ENCODE measurements at regions not wholly inside any gene's neighbourhood (a gene's known extent, or its start where the extent isn't known, plus 50 kb on each side); places are given as distances from the start of the nearest gene placed in this dataset.

DNA sequence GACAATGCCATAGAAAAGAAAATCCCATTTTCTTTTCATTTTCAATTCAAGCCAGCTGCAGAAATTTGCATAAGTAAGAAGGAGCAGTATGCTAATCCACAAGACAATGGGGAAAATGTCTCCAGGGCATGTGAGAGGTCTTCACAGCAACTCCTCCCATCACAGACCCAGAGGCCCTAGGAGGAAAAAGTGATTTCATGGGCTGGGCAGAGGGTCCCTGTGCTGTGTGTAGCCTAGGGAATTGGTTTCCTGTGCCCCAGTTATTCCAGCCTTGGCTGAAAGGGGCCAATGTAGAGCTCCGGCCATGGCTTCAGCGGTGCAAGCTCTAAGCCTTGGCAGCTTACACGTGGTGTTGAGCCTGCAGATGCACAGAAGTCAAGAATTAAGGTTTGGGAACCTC lies 211.4 kb downstream of the CCDC59 start:
- Histone ChIP-seq H4K20me1 (ENCODE audit: control insufficient read depth, extremely low read depth, insufficient read depth, low read length) (no peaks in the 10 kb centered on the region), H3K9ac (ENCODE audit: control insufficient read depth, extremely low read depth, insufficient read depth, low read length) (no peak overlapping the region), H3K27me3 (ENCODE audit: control insufficient read depth, extremely low read depth, insufficient read depth, low read length) (no peaks in the 10 kb centered on the region), H3K4me3 (ENCODE audit: control insufficient read depth in 2 of 3, extremely low read depth in 1 of 3, insufficient read depth in 2 of 3, low read depth in 1 of 3, low read length in 3 of 3) (no peak overlapping the region), H3K9me1 (ENCODE audit: control insufficient read depth, extremely low read depth, insufficient read depth, low read length) (no peaks in the 10 kb centered on the region), H3K27ac (ENCODE audit: control insufficient read depth, insufficient read depth, low read length) (no peak overlapping the region), H3K4me2 (ENCODE audit: control insufficient read depth, extremely low read depth, insufficient read depth, low read depth, low read length) (no peak overlapping the region), H3K79me2 (ENCODE audit: control insufficient read depth, insufficient read depth, low read length) (no peaks in the 10 kb centered on the region), H3K4me1 (ENCODE audit: control insufficient read depth, extremely low read depth, insufficient read depth, low read length) (no peaks in the 10 kb centered on the region), H3K36me3 (ENCODE audit: control insufficient read depth in 2 of 2, extremely low read depth in 1 of 2, insufficient read depth in 2 of 2, low read length in 2 of 2) (no peaks in the 10 kb centered on the region), H3K9me3 (ENCODE audit: control insufficient read depth, low read depth, low read length) (no peaks in the 10 kb centered on the region), H2AFZ (ENCODE audit: control insufficient read depth, low read length) (no peak overlapping the region)
- TF ChIP-seq, protein P1, sequence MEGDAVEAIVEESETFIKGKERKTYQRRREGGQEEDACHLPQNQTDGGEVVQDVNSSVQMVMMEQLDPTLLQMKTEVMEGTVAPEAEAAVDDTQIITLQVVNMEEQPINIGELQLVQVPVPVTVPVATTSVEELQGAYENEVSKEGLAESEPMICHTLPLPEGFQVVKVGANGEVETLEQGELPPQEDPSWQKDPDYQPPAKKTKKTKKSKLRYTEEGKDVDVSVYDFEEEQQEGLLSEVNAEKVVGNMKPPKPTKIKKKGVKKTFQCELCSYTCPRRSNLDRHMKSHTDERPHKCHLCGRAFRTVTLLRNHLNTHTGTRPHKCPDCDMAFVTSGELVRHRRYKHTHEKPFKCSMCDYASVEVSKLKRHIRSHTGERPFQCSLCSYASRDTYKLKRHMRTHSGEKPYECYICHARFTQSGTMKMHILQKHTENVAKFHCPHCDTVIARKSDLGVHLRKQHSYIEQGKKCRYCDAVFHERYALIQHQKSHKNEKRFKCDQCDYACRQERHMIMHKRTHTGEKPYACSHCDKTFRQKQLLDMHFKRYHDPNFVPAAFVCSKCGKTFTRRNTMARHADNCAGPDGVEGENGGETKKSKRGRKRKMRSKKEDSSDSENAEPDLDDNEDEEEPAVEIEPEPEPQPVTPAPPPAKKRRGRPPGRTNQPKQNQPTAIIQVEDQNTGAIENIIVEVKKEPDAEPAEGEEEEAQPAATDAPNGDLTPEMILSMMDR (optimal IDR thresholded peaks at IDR 0.05 in 1 of 3, IDR thresholded peaks at IDR 0.05 in 1 of 3, conservative IDR thresholded peaks at IDR 0.05 in 1 of 3; ENCODE audit: extremely low read depth in 1 of 3, insufficient read depth in 2 of 3, low read length in 3 of 3): no peak
- no peak for TF ChIP-seq EZH2 (IDR thresholded peaks at IDR 0.05; ENCODE audit: low read length)
- dilution Hi-C loops (cut with MboI; ENCODE audit: extremely low pct_ligation_motif_present, low sequenced_read_pairs): no loop called here
- no peak for DNase-seq (ENCODE audit: low read depth, low spot score)
- FAIRE-seq: no peak

DNA sequence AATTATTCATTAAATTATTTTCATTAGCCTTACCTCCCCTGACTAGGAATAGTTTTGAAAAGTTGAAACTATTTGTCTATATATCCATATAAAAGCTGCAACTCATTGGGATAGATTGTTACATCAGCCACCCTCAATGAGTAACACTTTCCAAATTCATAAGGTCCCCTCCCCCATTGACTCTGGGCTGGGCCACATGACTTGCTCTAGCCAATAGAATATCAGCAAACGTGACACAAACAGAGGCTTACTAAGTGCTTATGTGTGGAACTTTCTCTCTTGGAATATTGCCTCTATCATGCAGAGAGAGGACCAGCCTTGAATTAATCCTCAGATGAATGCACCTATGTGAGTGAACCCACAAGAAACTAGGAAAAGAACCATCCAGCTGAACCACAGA lies 213.7 kb downstream of the CCDC59 start:
- dilution Hi-C loops (cut with MboI; ENCODE audit: extremely low pct_ligation_motif_present, low sequenced_read_pairs): no loop called here
- no peak for TF ChIP-seq EZH2 (IDR thresholded peaks at IDR 0.05; ENCODE audit: low read length)
- TF ChIP-seq, protein P1 (optimal IDR thresholded peaks at IDR 0.05 in 1 of 3, IDR thresholded peaks at IDR 0.05 in 1 of 3, conservative IDR thresholded peaks at IDR 0.05 in 1 of 3; ENCODE audit: extremely low read depth in 1 of 3, insufficient read depth in 2 of 3, low read length in 3 of 3): no peak

More for the DNA sequence above, 213.7 kb downstream of the CCDC59 start:
- DNase-seq (ENCODE audit: low read depth, low spot score) (peak; percentile 2), FAIRE-seq (no peak)
- H3K36me3 ChIP-seq (ENCODE audit: control insufficient read depth in 2 of 2, extremely low read depth in 1 of 2, insufficient read depth in 2 of 2, low read length in 2 of 2): no peaks in the 10 kb centered on the region
- no peaks in the 10 kb centered on the region for H3K79me2 ChIP-seq (ENCODE audit: control insufficient read depth, insufficient read depth, low read length)
- no peak overlapping the region for H3K27ac ChIP-seq (ENCODE audit: control insufficient read depth, insufficient read depth, low read length)
- H3K4me3 ChIP-seq (ENCODE audit: control insufficient read depth in 2 of 3, extremely low read depth in 1 of 3, insufficient read depth in 2 of 3, low read depth in 1 of 3, low read length in 3 of 3): no peak overlapping the region
- H3K9me1 ChIP-seq (ENCODE audit: control insufficient read depth, extremely low read depth, insufficient read depth, low read length): no peaks in the 10 kb centered on the region
- H4K20me1 ChIP-seq (ENCODE audit: control insufficient read depth, extremely low read depth, insufficient read depth, low read length): no peaks in the 10 kb centered on the region
- no peak overlapping the region for H3K9ac ChIP-seq (ENCODE audit: control insufficient read depth, extremely low read depth, insufficient read depth, low read length)
- H3K4me2 ChIP-seq (ENCODE audit: control insufficient read depth, extremely low read depth, insufficient read depth, low read depth, low read length): no peak overlapping the region
- H3K4me1 ChIP-seq (ENCODE audit: control insufficient read depth, extremely low read depth, insufficient read depth, low read length): no peaks in the 10 kb centered on the region
- H2AFZ ChIP-seq (ENCODE audit: control insufficient read depth, low read length): no peak overlapping the region
- H3K9me3 ChIP-seq (ENCODE audit: control insufficient read depth, low read depth, low read length): no peaks in the 10 kb centered on the region
- no peaks in the 10 kb centered on the region for H3K27me3 ChIP-seq (ENCODE audit: control insufficient read depth, extremely low read depth, insufficient read depth, low read length)
